ENCODE measurements at regions not wholly inside any gene's neighbourhood (a gene's known extent, or its start where the extent isn't known, plus 50 kb on each side); places are given as distances from the start of the nearest gene placed in this dataset.

DNA sequence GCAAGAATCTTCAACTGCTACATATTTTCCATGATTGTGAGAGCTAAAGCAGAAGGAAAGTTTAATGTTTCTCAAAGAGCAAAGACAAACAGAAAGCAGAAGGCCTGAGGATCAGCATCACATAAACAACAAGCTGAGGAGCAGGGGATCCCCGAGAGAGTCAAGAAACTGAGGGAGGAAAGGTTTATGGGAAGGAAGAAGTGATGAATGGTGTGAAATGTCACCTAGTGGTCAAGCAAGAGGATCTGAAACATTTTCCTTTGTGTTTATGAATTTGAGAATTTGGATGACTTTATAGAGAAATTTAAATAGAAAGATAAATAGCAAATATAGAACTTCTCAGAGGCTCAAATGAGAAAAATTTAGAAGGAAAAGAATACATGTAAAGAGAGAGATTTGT is 481.9 kb downstream of the CHSY3 start:
- H3K27ac ChIP-seq = no peak overlapping the region
- no peak for TF ChIP-seq ZFX (IDR thresholded peaks at IDR 0.05)
- TF ChIP-seq, protein P1, sequence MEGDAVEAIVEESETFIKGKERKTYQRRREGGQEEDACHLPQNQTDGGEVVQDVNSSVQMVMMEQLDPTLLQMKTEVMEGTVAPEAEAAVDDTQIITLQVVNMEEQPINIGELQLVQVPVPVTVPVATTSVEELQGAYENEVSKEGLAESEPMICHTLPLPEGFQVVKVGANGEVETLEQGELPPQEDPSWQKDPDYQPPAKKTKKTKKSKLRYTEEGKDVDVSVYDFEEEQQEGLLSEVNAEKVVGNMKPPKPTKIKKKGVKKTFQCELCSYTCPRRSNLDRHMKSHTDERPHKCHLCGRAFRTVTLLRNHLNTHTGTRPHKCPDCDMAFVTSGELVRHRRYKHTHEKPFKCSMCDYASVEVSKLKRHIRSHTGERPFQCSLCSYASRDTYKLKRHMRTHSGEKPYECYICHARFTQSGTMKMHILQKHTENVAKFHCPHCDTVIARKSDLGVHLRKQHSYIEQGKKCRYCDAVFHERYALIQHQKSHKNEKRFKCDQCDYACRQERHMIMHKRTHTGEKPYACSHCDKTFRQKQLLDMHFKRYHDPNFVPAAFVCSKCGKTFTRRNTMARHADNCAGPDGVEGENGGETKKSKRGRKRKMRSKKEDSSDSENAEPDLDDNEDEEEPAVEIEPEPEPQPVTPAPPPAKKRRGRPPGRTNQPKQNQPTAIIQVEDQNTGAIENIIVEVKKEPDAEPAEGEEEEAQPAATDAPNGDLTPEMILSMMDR (conservative IDR thresholded peaks at IDR 0.05) = no peak

DNA sequence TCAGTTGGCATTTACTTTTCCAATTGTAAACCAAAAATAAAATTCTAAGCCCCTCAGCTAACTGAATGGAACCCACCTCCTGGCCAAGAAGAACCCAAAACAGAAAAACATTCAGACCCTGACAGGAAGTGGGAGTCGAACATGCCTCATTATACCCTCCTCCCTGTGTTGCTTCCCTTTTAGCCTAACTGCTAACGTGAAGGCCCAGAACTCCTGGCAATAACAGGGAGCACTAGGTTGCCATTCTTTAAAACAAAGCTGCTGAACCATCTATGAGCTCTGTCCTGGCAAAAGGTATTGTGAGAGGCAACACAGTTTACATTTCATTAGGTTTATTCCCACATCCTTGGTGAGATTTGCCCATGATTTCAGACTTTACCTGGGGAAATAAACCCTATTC is 481.4 kb downstream of the CHSY3 start:
- TF ChIP-seq, protein P1 (conservative IDR thresholded peaks at IDR 0.05) = no peak
- TF ChIP-seq ZFX (IDR thresholded peaks at IDR 0.05) = no peak
- no peak overlapping the region for H3K27ac ChIP-seq

- TF ChIP-seq ZFX (IDR thresholded peaks at IDR 0.05) = no peak
- TF ChIP-seq, protein P1 (conservative IDR thresholded peaks at IDR 0.05) = no peak
- no peak overlapping the region for H3K27ac ChIP-seq
These were observed 461.7 kb downstream of the CHSY3 start for GRCh38 chr5:130365956-130366355.

DNA sequence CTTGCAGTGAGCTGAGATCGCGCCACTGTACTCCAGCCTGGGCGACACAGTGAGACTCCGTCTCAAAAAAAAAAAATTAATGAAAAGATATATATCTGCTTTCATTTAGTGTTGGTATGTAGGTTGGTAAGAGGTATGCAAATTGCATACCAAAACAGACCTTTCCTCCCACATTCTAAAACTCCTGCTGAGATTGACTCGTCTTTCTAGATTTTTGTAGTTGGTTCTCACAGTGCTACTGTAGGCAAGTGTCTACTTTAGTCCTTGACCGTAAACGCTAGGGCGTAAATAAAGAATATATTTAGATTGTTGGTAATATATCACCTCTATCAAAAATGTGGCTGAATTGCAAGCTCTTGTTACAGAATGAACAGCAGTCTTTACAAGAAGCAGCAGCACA is 445.9 kb downstream of the CHSY3 start:
- TF ChIP-seq, protein P1 (conservative IDR thresholded peaks at IDR 0.05) = no peak
- TF ChIP-seq ZFX (IDR thresholded peaks at IDR 0.05) = no peak
- H3K27ac ChIP-seq = no peak overlapping the region

GRCh38 chr5:130337179-130337888 is 433.1 kb downstream of the CHSY3 start:
- TF ChIP-seq ZFX (IDR thresholded peaks at IDR 0.05) = no peak
- TF ChIP-seq, protein P1 (conservative IDR thresholded peaks at IDR 0.05) = no peak
- no peak overlapping the region for H3K27ac ChIP-seq

DNA sequence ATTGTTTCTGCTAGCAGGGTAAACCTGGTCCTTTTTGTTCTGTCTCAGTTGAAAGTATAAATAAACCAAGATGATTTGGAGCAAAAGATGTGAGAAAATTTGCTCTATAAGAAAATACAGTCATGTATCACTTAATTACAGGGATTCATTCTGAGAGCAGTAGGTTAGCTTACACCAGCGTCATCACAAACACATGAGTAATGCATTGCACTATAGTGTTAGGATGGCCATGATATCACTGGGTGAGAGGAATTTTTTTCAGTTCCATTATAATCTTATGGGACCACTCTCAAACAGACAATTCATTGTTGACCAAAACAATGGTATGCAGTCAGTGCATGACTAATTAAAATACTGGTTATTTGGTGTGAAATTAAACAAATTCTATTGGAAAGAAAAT is 430.9 kb downstream of the CHSY3 start:
- no peak for TF ChIP-seq ZFX (IDR thresholded peaks at IDR 0.05)
- TF ChIP-seq, protein P1 (conservative IDR thresholded peaks at IDR 0.05) = no peak
- no peak overlapping the region for H3K27ac ChIP-seq

DNA sequence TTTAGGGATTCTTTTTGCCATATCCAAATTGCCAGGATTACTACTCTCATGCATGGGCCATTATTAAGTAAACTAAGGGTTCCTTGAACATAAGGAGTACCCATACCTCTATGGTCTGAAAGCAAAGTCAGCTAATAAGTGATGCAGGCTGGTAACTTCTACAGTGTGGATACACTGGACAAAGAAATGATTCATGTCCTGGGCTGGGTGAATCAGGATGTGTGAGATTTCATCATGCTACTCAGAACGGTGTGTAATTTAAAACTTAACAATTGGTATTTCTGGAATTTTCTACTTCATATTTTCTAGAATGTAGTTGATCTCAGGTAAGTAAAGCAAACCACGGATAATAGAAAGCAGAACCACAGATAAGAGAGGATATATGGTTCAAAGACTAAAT is 428.8 kb downstream of the CHSY3 start:
- no peak overlapping the region for H3K27ac ChIP-seq
- TF ChIP-seq, protein P1 (conservative IDR thresholded peaks at IDR 0.05) = no peak
